ENCODE measurements at regions not wholly inside any gene's neighbourhood (a gene's known extent, or its start where the extent isn't known, plus 50 kb on each side); places are given as distances from the start of the nearest gene placed in this dataset.

- intact Hi-C loops (cut with micrococcal nuclease) = loop anchor here (10.0 kb wide), 2 partner anchors 173 to 713 kb away; partner anchors contain the start of genes C4orf33 and SCLT1
- H2AK9ac ChIP-seq (replicated peaks; ENCODE audit: low read depth, low read length, poor library complexity) = no peak overlapping the region
- no peak overlapping the region for H2AFZ ChIP-seq (replicated peaks; ENCODE audit: low read length, poor library complexity)
- H3K27ac ChIP-seq (ENCODE audit: insufficient read depth, low read length) = no peak overlapping the region
- peak overlapping the region; percentile 68 for H2BK20ac ChIP-seq (ENCODE audit: low read depth, low read length)
- H3K27me3 ChIP-seq (ENCODE audit: control insufficient read depth, insufficient read depth, low read length) = no peaks in the 10 kb centered on the region
- H2BK15ac ChIP-seq (ENCODE audit: low read depth, low read length) = peak overlapping the region; percentile 63; the same call in 2 of the 3 replicates
- ATAC-seq (ENCODE audit: low read depth) (no peak), DNase-seq (no peak)
- BruUV-seq (replicated peaks) = no TSS peak
- no peak for TF ChIP-seq RAD21 (IDR thresholded peaks at IDR 0.05; ENCODE audit: low read length)
- TF ChIP-seq CHD1 (IDR thresholded peaks at IDR 0.05; ENCODE audit: low read depth, low read length) = no peak
- no peak for TF ChIP-seq FOS (IDR thresholded peaks at IDR 0.05; ENCODE audit: low read depth, low read length)
- no peak for TF ChIP-seq MAFK (IDR thresholded peaks at IDR 0.05; ENCODE audit: low read depth, low read length)
- TF ChIP-seq CEBPB (IDR thresholded peaks at IDR 0.05; ENCODE audit: low read depth, low read length) = no peak
- TF ChIP-seq RFX5 (IDR thresholded peaks at IDR 0.05; ENCODE audit: low read depth, low read length) = no peak
- no peak for TF ChIP-seq SMC3 (IDR thresholded peaks at IDR 0.05; ENCODE audit: low read depth, low read length)
- TF ChIP-seq POLR2A (IDR thresholded peaks at IDR 0.05; ENCODE audit: low read depth, low read length) = no peak
- no peak for TF ChIP-seq MAZ (IDR thresholded peaks at IDR 0.05; ENCODE audit: borderline replicate concordance, low read depth, low read length)
- peak overlapping the region; percentile 59 for H4K91ac ChIP-seq (ENCODE audit: insufficient read depth, low read depth, low read length)
- no peak overlapping the region; the same call in 1 of the 2 replicates for H3K23ac ChIP-seq (ENCODE audit: low read depth, low read length)
- no peak overlapping the region for H3K14ac ChIP-seq (replicated peaks; ENCODE audit: low read depth, low read length)
- no peak overlapping the region for H2BK5ac ChIP-seq (ENCODE audit: low read depth, low read length, poor library complexity, severe bottlenecking)
- in situ Hi-C loops (cut with MboI; ENCODE audit: low sequenced_read_pairs) = no loop called here
- H3K79me1 ChIP-seq (ENCODE audit: low read depth in 1 of 2, low read length in 2 of 2) = no peaks in the 10 kb centered on the region
- H3K4me2 ChIP-seq (ENCODE audit: low read depth, low read length) = no peak overlapping the region
- H3K9ac ChIP-seq (ENCODE audit: low read depth, low read length) = no peak overlapping the region
- peaks cover 1% of the 10 kb centered on the region; the same call in 1 of the 2 replicates for H3K9me3 ChIP-seq (ENCODE audit: control insufficient read depth, insufficient read depth, low read length)
- peak overlapping the region; percentile 49 for H3K18ac ChIP-seq (ENCODE audit: low read depth, low read length)
- 86% methylated on average over 2 of the region's 4 CpGs; no CpG with 5 or more reads in 1 of the 2 experiments for WGBS, 2 experiments (ENCODE audit: extremely low coverage in 2 of 2, insufficient read length in 1 of 2)
- dilution Hi-C loops (cut with HindIII; ENCODE audit: low sequenced_read_pairs, unreplicated experiment) = no loop called here
- H4K20me1 ChIP-seq (ENCODE audit: insufficient read depth, low read length) = no peaks in the 10 kb centered on the region
- POLR2A ChIA-PET (ENCODE audit: unreplicated experiment) = no interaction called here
- H3K56ac ChIP-seq (ENCODE audit: extremely low read depth, insufficient read depth, low read length) = no peak overlapping the region
- peak overlapping the region; percentile 62 for H2AK5ac ChIP-seq (ENCODE audit: low read depth, low read length)
- peak overlapping the region; percentile 61; the same call in 1 of the 2 replicates for H2BK120ac ChIP-seq (ENCODE audit: low read depth, low read length)
- H3K4ac ChIP-seq (ENCODE audit: low read depth, low read length) = peak overlapping the region; percentile 37
- peaks cover 23% of the 10 kb centered on the region for H3K4me1 ChIP-seq (ENCODE audit: control insufficient read depth, insufficient read depth, low read length)
- peak overlapping the region in 1 of 2 experiments; percentile 3; a peak in 1 of 4 replicates for H4K8ac ChIP-seq (ENCODE audit: low read depth in 2 of 2, low read length in 2 of 2)
- CTCF ChIA-PET = interaction anchor here (0.5 kb wide), 1 partner anchor 137 kb away, joined by 3 read pairs; no protein-coding TSS in a partner anchor
- H3K36me3 ChIP-seq (ENCODE audit: control insufficient read depth, insufficient read depth, low read length) = no peaks in the 10 kb centered on the region
- peaks cover 20% of the 10 kb centered on the region for H3K9me1 ChIP-seq (ENCODE audit: insufficient read depth, low read length)
- no peak overlapping the region for H3K4me3 ChIP-seq (ENCODE audit: insufficient read depth, low read depth, low read length)
- H4K5ac ChIP-seq (ENCODE audit: low read depth, low read length) = peak overlapping the region; percentile 22; the same call in 1 of the 2 replicates
Measured at GRCh38 chr4:128381748-128382559, 94.3 kb upstream of the PGRMC2 start.

All from IMR-90 (cell line).